ENCODE measurements at regions not wholly inside any gene's neighbourhood (a gene's known extent, or its start where the extent isn't known, plus 50 kb on each side); places are given as distances from the start of the nearest gene placed in this dataset.

DNA sequence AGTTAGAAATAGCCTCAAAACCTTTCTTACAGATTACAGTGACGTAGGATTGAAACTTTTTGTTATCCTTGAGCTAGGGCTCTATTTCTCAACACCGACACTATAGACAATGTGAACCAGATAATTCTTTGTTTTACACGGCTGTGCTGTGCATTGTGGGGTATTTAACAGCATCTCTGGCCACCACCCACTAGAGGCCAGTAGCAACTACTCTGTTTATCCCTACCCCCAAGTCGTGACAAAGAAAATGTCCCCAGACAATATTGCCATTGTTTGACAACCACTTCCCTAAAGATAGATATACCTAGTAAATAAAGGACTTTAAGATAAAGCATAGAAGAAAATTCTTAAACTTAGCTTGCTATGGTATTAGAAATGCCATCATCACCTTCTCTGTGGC lies 359.6 kb downstream of the ARL4A start:
- no peak for DNase-seq

DNA sequence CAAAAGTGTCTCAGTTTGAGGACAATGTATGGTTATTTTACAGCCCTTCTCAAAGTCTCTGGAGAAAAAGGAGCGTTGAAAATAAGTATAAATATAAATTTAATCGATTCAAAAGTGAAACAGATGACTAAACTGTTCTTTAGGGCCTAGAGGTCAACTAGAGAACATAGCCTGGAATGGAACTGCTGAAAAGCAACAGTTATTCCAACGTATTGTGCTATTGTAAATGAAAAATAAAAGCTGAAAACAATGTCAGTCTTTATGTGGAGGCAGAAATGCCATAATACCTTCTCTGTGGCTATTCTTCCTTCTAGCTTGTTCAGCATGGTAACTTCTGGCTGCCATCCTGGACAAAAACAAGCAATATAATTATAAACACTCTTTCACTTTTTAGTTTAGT lies 362.5 kb downstream of the ARL4A start:
- no peak for DNase-seq

GRCh38 chr7:13050703-13051102 lies 363.3 kb downstream of the ARL4A start:
- no peak for DNase-seq

DNA sequence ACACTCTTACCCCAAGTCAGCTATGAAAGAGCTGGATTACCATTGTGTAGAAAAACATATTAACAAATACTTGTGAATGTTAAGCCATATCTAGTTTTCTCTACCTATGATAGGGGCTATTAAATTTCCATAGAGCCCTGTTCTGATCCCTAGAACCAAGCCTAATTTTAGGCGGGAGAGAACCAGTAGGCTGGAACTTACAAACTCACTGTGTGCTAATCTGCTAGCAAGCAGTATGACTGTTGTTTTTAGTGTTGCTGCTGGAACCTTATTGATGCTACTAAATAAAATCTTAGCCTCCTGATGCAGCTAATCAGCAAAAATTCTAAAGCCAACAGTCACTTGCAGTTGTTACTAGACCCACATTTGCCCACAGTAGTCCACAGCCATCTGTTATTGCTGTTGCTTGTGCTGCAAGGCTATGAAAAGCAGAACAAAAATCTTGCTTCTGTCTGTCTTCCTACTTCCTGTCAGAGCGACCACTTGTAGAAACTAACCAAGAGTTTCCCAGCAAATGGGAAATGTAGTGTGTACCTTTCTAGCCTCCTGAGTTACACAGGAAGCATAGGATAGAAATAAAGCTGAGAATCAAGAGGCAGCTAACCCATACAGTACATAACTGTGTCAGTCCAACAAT lies 368.4 kb downstream of the ARL4A start:
- no peak for DNase-seq

DNA sequence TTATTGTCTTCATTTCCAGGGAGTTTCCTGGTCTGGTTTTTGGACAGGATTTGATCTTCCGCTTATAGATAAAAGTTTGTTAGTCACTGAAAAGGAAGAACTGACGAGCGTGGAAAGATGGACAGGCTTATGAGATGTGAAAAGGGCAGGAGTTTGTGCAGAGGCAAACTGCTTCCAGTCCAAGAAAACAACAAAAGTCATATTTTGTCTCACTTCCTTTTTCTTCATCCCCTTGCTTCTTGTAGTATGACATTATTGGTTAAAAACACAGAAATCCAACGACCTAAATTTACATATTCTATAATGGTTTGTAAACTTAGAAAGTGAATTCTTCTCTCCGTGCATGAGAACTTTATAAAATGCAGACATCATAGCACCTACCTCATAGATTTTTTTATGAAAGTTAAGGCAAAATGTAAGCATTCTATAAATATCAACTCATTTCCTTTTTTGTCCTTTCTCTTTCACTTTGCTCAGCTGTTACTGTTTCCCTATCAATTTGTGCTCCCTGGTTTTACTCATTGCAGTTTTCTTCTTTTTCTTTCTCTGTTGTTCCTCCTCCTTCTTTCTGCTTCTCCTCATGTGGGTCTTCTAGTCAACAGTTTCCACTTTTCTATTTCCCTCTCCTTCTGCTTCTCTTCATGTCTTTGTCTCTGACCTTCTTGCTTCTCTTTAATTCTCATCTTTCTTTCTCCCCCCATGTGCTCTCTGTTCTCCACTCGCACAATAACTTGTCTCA lies 370.2 kb downstream of the ARL4A start:
- DNase-seq, result no peak

- no peak for DNase-seq
These were observed 372.7 kb downstream of the ARL4A start for GRCh38 chr7:13060173-13060572.

GRCh38 chr7:13061115-13061514 lies 373.7 kb downstream of the ARL4A start:
- DNase-seq, result no peak

DNA sequence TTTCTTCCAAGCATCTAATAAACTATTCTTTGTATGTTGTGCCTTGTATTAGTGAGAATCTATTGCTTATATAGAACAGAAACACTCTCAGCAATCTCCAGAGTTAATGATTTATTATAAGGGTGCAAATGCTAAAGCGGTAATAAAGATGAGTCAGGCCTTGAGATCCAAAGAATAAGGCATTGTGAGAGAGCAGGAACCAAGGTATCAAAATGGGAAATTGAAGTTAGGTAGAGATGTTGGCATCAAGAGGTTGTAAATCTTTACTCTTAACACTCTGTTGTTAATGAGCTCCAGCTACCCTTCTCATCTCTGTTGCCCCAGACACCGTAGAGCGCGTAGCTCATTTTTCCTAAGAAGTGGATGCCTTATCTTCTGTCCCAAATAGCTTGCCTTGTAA lies 375.2 kb downstream of the ARL4A start:
- DNase-seq, result no peak

DNA sequence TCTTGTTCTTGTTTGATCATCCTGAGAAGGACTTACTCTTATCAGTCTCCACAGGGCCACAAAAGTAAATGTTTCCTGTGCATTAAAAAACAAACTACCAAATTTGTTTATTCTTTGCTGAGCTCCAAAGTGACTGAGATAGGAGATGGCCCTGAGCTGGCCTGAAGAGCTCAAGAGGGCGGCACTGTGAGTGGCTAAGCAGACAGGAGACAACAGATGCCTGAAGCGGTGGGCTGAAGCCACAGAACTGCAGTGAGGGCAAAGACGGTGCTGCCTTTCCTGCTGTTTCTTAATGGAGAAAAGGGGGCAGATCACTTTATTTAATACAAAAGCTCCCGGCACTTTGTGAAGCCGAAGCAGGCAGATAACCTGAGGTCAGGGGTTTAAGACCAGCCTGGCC lies 379.6 kb downstream of the ARL4A start:
- DNase-seq, result no peak

- no peak for DNase-seq
These were observed 380.6 kb downstream of the ARL4A start for GRCh38 chr7:13068032-13068431.

DNA sequence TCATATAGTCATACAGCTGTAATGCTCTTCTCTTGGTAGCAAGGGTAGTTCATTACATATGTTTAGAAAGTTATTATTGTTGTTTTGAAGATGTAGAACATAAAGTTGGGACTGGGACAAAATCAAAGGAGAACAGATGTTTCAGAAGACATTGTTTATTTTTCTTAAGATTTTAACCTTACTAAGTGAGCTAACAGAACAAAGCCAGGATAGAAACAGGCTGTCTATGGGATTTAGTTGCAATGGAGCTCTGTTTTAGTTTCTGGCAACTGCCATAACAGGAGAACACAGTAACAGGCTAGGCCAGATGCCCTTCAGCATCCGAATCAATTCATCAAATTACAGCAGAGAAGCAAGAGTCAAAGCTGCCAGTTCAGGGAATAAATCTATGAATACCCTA lies 382.4 kb downstream of the ARL4A start:
- DNase-seq, result no peak

- DNase-seq, result no peak
These were observed 384.6 kb downstream of the ARL4A start for GRCh38 chr7:13072014-13072413.

GRCh38 chr7:13077466-13077865 lies 390.0 kb downstream of the ARL4A start:
- DNase-seq, result no peak

DNA sequence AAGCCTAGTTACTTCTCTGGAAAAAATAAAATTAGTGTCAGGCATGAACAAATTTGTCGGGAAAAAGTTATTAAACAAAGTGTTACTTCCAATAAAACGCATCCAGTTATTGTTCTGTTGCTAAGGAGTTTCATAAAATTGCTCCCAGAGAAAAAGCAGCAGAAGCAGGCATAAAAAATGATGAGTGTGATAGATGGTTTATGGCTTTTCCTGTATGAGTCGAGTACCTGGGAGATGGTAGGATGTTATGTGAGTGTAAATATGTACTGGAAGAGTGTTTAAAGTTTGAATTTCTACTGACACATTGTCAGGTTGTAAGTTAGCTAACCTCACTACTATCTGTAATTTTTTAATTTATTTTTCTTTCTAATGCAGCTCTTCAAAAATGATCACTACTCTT lies 390.7 kb downstream of the ARL4A start:
- no peak for DNase-seq

- no peak for DNase-seq
These were observed 403.5 kb downstream of the ARL4A start for GRCh38 chr7:13090959-13091358.

GRCh38 chr7:13091974-13092707 lies 404.7 kb downstream of the ARL4A start:
- no peak for DNase-seq

DNA sequence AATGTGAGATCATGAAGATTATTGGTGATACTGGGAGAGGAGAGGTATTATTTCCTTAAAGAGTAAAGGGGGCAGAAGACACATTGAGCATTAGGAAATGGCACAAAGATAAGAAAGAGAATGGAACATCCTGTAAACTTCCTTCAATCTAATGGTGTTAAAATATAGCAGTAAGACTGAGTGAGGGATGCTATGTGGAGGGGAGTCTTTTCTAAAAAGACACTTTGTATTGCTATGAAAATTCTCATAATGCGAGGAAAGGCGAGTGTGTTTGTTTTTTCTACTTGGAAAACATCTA lies 405.2 kb downstream of the ARL4A start:
- DNase-seq, result no peak

DNA sequence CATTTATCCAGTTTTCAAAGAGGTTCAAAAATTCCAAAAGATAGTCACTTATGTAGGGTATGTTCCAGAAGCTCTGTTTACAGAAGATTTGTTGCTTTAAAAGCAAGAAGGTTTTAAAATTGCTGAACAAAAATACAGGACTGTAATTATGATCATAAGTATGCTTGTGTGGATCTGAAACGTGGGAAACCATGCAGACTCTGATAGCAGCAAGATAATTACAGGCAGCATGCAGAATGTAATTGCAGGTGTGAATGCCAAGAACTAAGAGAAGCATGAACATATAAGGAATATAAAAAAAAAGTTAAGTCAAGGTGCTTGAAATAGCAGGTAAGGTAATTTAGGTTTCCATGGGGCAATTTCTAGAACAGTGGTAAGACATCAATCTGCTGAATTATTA lies 405.7 kb downstream of the ARL4A start:
- DNase-seq, result peak; percentile 24

DNA sequence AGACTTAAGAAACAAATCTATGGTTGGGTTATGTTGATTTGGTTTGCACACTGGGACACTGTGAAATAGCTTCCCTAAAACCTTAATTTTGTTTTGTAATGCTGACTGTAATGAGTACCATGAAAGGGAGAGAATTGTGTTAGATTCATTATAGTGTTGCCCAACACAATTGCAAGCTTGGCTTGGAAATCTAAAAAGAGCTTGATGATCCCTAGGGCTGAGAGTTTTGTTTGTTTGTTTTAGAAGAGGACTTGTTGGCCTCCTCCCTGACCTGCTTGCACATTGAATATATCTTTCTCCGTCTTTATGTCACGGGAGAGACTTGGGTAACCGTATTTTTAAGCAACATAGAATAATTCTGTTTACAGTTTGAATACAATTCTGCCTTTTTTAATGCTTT lies 410.1 kb downstream of the ARL4A start:
- DNase-seq, result no peak

GRCh38 chr7:13098161-13098560 lies 410.7 kb downstream of the ARL4A start:
- no peak for DNase-seq

DNA sequence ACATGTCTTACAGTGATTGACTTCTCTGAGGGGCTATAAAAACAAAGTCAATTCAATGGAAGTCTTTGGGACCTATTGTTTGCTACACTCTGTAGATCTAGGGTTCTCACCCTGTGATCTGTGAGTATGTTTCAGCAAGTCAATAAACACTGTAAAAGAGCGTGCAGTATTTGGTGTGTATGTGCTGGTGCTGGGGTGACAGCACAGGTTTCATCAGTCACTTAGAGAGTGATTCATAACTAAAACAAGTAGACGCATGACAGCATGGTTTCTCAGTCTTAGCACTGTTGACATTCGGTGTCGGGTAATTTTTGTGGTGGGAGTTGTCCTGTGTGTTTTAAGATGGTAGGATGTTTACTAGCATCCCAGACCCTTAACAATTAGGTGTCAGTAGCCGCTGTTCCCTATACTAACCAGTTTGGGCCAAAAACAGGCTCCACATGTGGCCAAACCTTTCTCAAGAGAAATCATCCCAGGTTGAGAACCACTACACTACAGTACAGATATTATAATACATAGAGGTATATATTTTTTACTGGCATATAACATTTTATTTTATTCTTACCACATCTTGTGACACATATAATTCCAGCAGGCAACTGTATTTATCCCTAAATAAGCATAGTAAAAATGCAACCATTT lies 411.8 kb downstream of the ARL4A start:
- DNase-seq, result no peak

- DNase-seq, result no peak
These were observed 416.7 kb downstream of the ARL4A start for GRCh38 chr7:13104128-13104527.

GRCh38 chr7:13105209-13105608 lies 417.8 kb downstream of the ARL4A start:
- no peak for DNase-seq

GRCh38 chr7:13106513-13106912 lies 419.1 kb downstream of the ARL4A start:
- DNase-seq, result no peak

Data from NCI-H1436 (cell line).